ENCODE measurements at regions not wholly inside any gene's neighbourhood (a gene's known extent, or its start where the extent isn't known, plus 50 kb on each side); places are given as distances from the start of the nearest gene placed in this dataset.

DNA sequence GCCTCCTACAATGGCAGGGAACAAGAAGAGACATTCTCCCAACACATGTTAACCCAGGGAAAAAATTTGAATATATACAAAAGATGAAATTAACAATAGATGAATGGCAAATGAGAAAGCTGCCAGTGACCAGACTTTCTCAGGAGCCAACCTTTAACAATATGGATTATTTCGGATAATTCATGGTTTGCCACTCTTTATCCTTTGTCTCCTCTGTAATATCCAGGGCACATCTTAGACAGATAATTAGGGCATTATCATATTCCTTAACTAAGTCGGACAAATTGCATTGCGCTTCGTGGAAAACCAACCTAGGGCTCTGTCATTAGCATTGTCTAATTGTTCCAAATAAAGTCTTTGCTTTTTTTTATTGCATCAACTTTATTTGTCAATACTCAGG lies 97.3 kb downstream of the CDCA7 start:
- Mint-ChIP-seq H3K27me3 (peaks cover 41 to 58% of the 10 kb centered on the region in 2 donors), H3K27ac (no peak overlapping the region), H3K4me1 (ENCODE audit: low read depth in 2 of 2) (peaks cover 8 to 15% of the 10 kb centered on the region in 2 donors), H3K9me3 (no peaks in the 10 kb centered on the region), H3K36me3 (ENCODE audit: insufficient read depth) (no peaks in the 10 kb centered on the region), H3K4me3 (no peak overlapping the region)
- DNase-seq (no peak), ATAC-seq (replicated peaks) (no peak)

DNA sequence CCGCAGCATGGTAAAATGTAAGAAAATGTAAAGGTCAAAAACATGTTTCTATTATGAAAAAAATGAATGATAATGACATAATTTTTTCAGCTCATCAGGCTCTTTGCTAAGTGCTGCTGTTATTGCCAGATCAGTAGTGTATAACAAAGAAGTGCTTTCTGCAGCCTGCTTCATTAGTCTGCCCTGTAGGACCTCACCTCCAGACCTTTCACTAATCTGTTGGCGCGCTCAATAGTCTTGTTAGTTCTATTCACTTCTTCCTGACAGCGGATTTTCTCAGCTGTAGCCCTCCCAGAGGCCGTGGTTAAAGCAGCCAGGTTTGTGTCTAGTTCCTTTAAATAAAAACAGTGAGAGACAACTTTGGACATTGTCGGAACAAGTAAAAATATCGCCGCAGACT lies 97.7 kb downstream of the CDCA7 start:
- Mint-ChIP-seq H3K27me3 (peaks cover 46 to 62% of the 10 kb centered on the region in 2 donors), H3K9me3 (no peaks in the 10 kb centered on the region), H3K36me3 (ENCODE audit: insufficient read depth) (no peaks in the 10 kb centered on the region), H3K4me3 (no peak overlapping the region), H3K27ac (no peak overlapping the region), H3K4me1 (ENCODE audit: low read depth in 2 of 2) (peaks cover 8 to 15% of the 10 kb centered on the region in 2 donors)
- no peak for ATAC-seq (replicated peaks)
- no peak for DNase-seq

DNA sequence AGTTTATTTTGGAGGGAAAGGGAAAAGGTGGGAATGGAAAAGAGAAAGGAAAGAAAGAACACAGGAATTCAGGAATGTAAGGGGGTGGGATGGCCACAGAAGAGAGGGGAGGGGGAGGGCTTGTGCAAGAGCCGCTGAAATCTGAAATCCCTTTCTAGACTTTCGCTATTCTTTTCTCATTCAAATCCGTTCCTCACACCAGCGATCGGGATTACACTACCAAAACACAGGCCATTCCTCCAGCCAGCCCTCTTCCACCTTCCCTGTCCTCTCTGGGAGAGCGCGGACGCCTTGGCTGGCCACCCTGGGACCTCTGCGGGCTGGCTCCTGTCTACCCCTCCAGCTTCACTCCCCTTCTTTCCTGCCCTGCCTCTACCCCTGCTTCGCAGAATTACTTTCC lies 102.3 kb downstream of the CDCA7 start:
- Mint-ChIP-seq H3K36me3 (ENCODE audit: insufficient read depth) (no peaks in the 10 kb centered on the region), H3K4me1 (ENCODE audit: low read depth in 2 of 2) (peaks cover 0 to 1% of the 10 kb centered on the region in 2 donors), H3K4me3 (no peak overlapping the region), H3K27me3 (peaks cover 66 to 74% of the 10 kb centered on the region in 2 donors), H3K9me3 (no peaks in the 10 kb centered on the region), H3K27ac (no peak overlapping the region)
- DNase-seq (no peak), ATAC-seq (replicated peaks) (no peak)

DNA sequence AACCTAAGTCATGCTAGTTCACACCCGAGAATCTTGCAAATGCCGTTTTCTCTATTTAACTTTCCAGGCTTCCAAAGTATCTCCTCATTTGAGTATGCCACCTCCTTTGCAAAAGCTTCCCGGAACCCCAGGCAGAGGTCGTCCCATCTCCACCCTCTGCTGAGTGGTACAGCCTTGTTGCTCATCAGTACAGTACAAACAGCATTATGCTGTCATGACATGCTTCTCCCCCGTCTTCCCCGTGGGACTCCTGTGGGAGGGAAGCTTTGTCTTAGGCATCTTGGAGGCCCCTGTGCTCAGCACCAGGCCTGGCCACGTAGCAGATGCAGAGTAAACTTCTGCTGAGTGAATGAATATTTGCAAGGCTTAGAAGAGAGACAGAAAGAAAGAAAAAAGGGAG lies 102.7 kb downstream of the CDCA7 start:
- DNase-seq (no peak), ATAC-seq (replicated peaks) (no peak)
- peaks cover 69 to 78% of the 10 kb centered on the region in 2 donors for H3K27me3 Mint-ChIP-seq
- no peak overlapping the region for H3K4me3 Mint-ChIP-seq
- H3K9me3 Mint-ChIP-seq: no peaks in the 10 kb centered on the region
- H3K36me3 Mint-ChIP-seq (ENCODE audit: insufficient read depth): no peaks in the 10 kb centered on the region
- peaks cover 0 to 1% of the 10 kb centered on the region in 2 donors for H3K4me1 Mint-ChIP-seq (ENCODE audit: low read depth in 2 of 2)
- H3K27ac Mint-ChIP-seq: no peak overlapping the region

DNA sequence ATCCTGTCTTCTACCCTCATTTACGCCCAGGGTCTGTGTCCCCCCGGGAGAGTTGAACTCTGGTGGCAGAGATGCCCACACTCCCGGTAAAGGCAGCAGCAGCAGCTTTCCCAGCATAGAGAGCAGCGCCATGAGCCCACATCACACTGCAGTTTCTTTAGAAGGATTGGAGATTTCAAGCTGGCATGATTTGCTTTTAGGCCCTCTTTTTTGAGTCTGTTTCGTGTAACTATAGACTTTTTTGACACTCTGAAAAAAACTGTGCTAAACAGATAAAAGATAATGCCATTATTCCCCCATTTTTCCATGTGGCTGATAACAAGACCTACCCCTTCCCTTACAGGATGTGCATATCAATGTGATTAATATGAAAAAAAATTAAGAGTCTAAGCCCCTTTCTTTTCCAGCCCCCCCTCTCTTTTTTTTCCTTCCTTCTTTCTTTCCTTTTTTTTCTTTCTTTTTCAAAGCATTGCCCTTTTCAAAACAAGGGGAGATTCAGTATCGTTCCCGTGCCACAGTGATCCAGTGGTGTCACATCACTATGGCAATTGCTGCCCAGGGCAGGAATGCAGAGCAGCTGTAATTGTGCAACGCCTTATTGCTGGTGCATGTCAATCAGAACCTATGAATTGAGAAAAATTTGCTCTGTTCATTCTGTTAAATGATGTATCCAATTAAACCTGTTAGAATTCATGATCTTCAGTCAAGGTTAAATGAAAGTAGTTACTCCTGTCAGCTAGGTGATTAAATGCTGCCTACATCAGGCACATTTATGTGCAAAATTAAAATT lies 104.5 kb downstream of the CDCA7 start:
- Mint-ChIP-seq H3K36me3 (ENCODE audit: insufficient read depth) (no peaks in the 10 kb centered on the region), H3K27me3 (peaks cover 74 to 83% of the 10 kb centered on the region in 2 donors), H3K4me1 (ENCODE audit: low read depth in 2 of 2) (peaks cover 0 to 1% of the 10 kb centered on the region in 2 donors), H3K4me3 (no peak overlapping the region), H3K9me3 (no peaks in the 10 kb centered on the region), H3K27ac (no peak overlapping the region)
- no peak for ATAC-seq (replicated peaks)
- no peak for DNase-seq

DNA sequence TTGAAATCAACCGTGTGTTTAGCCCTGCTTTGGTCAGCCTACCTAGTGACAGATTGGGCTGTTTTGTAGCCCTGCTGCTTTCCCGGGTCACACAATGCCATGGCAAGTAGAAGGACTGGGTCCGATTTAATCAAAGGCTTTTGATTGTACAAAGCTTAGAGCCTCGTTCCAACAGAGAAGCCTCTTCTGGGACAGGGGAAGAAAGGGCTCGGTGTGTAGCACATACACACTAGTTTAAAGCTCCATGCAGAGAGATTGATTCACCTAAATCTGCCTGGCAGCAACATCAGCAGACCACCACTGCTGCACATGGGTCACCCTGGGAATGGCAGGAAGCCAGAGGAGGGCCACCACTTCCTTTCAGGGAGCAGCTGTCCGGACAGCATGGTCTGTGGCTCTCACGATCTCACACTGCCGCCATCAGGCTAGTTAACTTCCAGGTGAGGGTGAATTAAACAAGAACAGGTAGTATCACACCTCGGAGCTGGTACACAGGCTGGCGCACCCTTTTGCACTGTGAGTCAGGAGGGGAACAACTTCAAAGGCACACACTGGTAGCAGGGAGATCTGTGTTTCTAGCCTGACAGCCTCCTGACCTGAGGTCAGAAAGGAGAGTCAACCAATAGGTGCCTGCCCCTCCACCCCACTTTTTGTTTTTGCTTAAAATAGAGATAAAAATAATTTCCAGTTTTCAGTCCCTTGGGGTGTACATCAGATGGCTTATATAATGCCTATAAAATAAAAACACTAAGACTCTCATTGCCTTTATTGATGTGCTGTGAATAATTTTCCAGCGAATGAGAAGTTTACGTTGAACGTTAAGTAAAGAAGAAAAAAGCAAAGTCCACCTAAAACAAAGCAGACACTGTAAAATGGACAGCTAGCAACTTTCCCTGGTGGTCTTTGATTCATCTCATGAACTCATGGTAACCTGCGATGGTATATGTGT lies 108.5 kb downstream of the CDCA7 start:
- H3K27me3 Mint-ChIP-seq: peaks cover 46 to 55% of the 10 kb centered on the region in 2 donors
- no peak overlapping the region for H3K27ac Mint-ChIP-seq
- H3K36me3 Mint-ChIP-seq (ENCODE audit: insufficient read depth): no peaks in the 10 kb centered on the region
- no peak overlapping the region for H3K4me3 Mint-ChIP-seq
- no peak for ATAC-seq (replicated peaks)
- H3K9me3 Mint-ChIP-seq: no peaks in the 10 kb centered on the region
- DNase-seq: no peak
- H3K4me1 Mint-ChIP-seq (ENCODE audit: low read depth in 2 of 2): no peaks in the 10 kb centered on the region

DNA sequence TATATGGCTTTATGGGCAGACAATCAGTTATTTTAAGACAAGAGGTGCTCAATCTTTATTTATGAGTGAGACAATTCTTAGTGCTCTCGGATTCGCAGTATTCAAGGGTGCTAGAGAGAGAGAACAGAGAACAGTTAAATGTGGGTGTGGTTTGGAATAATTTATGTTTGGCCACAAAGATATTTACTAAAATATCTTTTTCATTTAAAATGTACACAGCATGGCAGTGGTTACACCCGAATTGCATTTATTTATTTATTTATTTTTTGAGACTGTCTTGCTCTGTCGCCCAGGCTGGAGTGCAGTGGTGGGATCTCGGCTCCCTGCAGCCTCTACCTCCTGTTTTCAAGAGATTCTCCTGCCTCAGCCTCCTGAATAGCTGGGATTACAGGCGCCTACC lies 109.2 kb downstream of the CDCA7 start:
- DNase-seq (no peak), ATAC-seq (replicated peaks) (no peak)
- no peak overlapping the region for H3K27ac Mint-ChIP-seq
- H3K27me3 Mint-ChIP-seq: peaks cover 52 to 53% of the 10 kb centered on the region in 2 donors
- no peak overlapping the region for H3K4me3 Mint-ChIP-seq
- H3K4me1 Mint-ChIP-seq (ENCODE audit: low read depth in 2 of 2): no peaks in the 10 kb centered on the region
- H3K36me3 Mint-ChIP-seq (ENCODE audit: insufficient read depth): no peaks in the 10 kb centered on the region
- no peaks in the 10 kb centered on the region for H3K9me3 Mint-ChIP-seq

DNA sequence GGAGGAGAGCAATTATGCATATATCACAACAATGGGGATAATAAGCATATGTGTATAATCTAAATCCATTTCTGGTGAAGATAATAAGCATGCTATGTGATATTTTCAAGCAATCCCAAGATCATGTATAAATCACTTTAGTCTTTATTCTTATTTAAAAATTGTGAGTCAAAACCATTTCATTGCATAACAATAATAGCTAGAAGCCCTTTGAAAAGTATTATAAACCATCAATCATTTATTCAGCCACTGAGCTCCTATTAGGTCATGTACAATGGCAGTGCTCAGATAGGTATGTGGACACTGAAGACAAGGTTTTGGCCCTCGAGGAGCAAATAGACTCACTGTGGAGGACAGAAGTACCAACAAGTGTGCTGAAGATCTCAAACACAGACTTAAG lies 113.1 kb downstream of the CDCA7 start:
- H3K27me3 Mint-ChIP-seq: peaks cover 34 to 45% of the 10 kb centered on the region in 2 donors
- H3K36me3 Mint-ChIP-seq (ENCODE audit: insufficient read depth): no peaks in the 10 kb centered on the region
- no peaks in the 10 kb centered on the region for H3K4me1 Mint-ChIP-seq (ENCODE audit: low read depth in 2 of 2)
- no peak overlapping the region for H3K4me3 Mint-ChIP-seq
- no peaks in the 10 kb centered on the region for H3K9me3 Mint-ChIP-seq
- no peak overlapping the region for H3K27ac Mint-ChIP-seq
- no peak for DNase-seq
- ATAC-seq (replicated peaks): no peak

DNA sequence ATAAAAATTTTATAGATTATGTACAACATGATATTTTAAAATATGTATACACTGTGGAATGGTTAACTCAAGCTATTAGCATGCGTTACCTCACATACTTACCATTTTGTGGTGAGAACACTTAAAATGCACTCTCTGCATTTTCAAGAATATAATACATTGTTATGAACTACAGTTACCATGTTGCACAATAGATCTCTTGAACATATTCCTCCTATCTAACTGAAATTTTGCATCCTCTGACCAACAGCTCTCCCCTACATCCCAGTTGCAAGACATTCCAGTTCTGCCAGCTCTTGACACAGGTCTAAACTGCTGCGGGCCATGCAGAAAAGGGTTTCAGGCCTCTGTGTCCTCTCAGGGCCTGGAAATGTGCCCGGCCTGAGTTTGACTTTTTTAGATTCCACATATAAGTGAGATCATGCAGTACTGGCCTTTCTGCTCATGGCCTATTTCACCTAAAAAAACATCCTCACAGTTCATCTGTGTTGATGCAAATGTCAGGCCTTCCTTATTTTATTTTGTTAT lies 113.7 kb downstream of the CDCA7 start:
- no peaks in the 10 kb centered on the region for H3K9me3 Mint-ChIP-seq
- H3K36me3 Mint-ChIP-seq (ENCODE audit: insufficient read depth): no peaks in the 10 kb centered on the region
- no peak for ATAC-seq (replicated peaks)
- H3K27ac Mint-ChIP-seq: no peak overlapping the region
- peaks cover 33 to 42% of the 10 kb centered on the region in 2 donors for H3K27me3 Mint-ChIP-seq
- no peak overlapping the region for H3K4me3 Mint-ChIP-seq
- H3K4me1 Mint-ChIP-seq (ENCODE audit: low read depth in 2 of 2): no peaks in the 10 kb centered on the region
- no peak for DNase-seq

DNA sequence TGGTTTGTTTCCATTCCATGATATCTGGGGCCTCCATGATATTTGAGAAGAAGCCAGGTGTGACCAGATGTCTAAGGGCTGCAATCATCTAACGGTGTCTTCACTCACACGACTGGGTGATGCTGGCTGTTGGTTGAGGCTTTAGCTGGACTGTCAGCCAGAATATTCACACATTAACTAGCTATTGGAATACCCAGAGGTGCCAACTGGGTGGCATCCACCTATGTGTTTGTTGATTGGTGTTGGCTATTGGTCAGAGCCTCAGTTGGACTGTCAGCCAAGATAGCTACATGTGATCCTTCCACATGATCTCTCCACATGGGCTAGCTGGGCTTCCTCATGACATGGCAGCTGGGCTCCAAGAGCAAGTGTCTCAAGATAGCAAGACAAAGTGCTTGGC lies 117.4 kb downstream of the CDCA7 start:
- H3K4me3 Mint-ChIP-seq: no peak overlapping the region
- no peak overlapping the region for H3K27ac Mint-ChIP-seq
- H3K9me3 Mint-ChIP-seq: no peaks in the 10 kb centered on the region
- DNase-seq (no peak), ATAC-seq (replicated peaks) (no peak)
- no peaks in the 10 kb centered on the region for H3K36me3 Mint-ChIP-seq (ENCODE audit: insufficient read depth)
- H3K4me1 Mint-ChIP-seq (ENCODE audit: low read depth in 2 of 2): no peaks in the 10 kb centered on the region
- H3K27me3 Mint-ChIP-seq: peaks cover 26 to 40% of the 10 kb centered on the region in 2 donors

DNA sequence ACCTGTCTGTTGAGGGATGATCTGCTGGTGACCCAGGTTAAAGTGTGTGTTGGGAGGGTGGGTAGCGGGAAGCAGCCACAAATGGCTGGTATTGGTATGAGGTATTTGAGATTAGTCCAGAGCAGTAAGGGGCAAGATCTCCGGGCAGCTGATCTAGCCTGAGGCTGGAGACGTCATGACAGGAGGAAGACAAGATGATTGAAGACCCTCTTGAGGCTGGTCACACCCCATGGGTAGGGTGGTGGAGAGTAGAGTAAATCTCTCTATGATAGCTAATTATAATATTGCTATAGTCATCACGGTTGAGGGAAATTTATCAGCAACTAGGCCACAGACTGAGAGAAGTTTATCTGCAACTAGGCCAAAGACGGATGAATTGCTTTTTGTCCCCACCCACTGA lies 128.5 kb downstream of the CDCA7 start:
- Mint-ChIP-seq H3K4me1 (ENCODE audit: low read depth in 2 of 2) (no peaks in the 10 kb centered on the region), H3K27ac (no peak overlapping the region), H3K9me3 (no peaks in the 10 kb centered on the region), H3K4me3 (no peak overlapping the region), H3K36me3 (ENCODE audit: insufficient read depth) (no peaks in the 10 kb centered on the region), H3K27me3 (peaks cover 11 to 14% of the 10 kb centered on the region in 2 donors)
- DNase-seq (no peak), ATAC-seq (replicated peaks) (no peak)

DNA sequence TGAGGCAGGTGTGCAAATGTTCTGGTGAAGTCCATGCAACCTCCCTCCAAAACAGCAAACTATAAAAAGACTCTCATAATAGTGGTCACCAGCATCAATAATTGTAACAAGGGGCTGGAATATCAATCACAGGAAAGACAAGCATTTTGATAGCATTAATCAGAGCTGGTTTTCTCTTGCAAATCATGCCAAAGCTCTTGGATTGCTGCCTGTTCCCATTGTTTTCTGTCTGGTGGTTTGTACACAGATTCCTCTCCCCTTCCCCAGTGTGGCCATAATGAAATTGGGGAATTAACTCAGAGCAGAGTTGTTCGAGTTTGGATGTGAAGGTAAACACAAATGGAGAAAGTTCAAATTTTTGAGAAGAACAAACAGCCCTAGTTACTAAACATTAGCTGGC lies 134.2 kb downstream of the CDCA7 start:
- Mint-ChIP-seq H3K27ac (no peak overlapping the region), H3K4me3 (no peak overlapping the region), H3K36me3 (ENCODE audit: insufficient read depth) (no peaks in the 10 kb centered on the region), H3K27me3 (peaks cover 34 to 53% of the 10 kb centered on the region in 2 donors), H3K4me1 (ENCODE audit: low read depth in 2 of 2) (no peaks in the 10 kb centered on the region), H3K9me3 (no peaks in the 10 kb centered on the region)
- DNase-seq (no peak), ATAC-seq (replicated peaks) (no peak)

DNA sequence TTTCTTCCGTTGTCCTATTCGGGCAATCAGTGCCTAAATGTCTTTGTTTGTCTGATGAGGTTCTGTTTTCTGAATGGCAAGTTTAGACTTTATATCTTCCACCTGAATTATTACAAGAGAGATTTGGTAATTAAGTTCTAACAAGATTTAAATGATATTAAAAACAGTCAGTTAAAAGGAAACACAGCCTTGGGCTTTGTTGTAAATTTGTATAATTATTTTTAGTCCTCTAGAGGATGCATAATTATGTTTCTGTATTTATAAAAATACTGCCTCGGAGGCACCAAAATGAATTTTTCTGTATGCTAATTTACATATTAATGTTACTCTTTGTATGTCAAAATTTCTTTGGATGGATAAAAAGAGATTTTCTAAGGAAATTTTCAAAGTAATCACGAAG lies 136.7 kb downstream of the CDCA7 start:
- Mint-ChIP-seq H3K4me3 (no peak overlapping the region), H3K9me3 (no peaks in the 10 kb centered on the region), H3K27me3 (peaks cover 32 to 50% of the 10 kb centered on the region in 2 donors), H3K36me3 (ENCODE audit: insufficient read depth) (peaks cover 2% of the 10 kb centered on the region), H3K27ac (no peak overlapping the region), H3K4me1 (ENCODE audit: low read depth in 2 of 2) (no peaks in the 10 kb centered on the region)
- DNase-seq (no peak), ATAC-seq (replicated peaks) (no peak)

All from effector memory CD8-positive, alpha-beta T cell (primary cell).